H1 (cell line): ENCODE measurements at regions not wholly inside any gene's neighbourhood (a gene's known extent, or its start where the extent isn't known, plus 50 kb on each side); places are given as distances from the start of the nearest gene placed in this dataset.

Source experiments
- CTCF ChIA-PET: fragments of 300-600 bp; sonication (Branson Sonifier 250); formaldehyde crosslinking; loops from one replicate; lab custom pipeline; 2021; ENCODE audit not compliant: partially characterized antibody; lab: Charles Lee
- POLR2A ChIA-PET: fragments of 300-600 bp; sonication (Branson Sonifier 250); formaldehyde crosslinking; loops from one replicate; lab custom pipeline; 2021; ENCODE audit warnings: inconsistent platforms; ENCODE audit not compliant: partially characterized antibody; lab: Charles Lee
- DNase-seq, 2 experiments: peaks; one replicate each; pipeline versions ENCODE4 v3.0.0 to v3.0.0-alpha.2; 2010 to 2022; ENCODE audit warnings: low spot score in 2 of 2, low read depth in 1 of 2, mixed read lengths in 1 of 2
- FAIRE-seq: peaks from 2 replicates; lab custom pipeline; 2011; peaks lifted over from hg19 to GRCh38; lab: Jason Lieb, UNC
- H2AFZ ChIP-seq: 2 replicates; pipeline ENCODE4 v1.8.1; 2012; ENCODE audit warnings: low read length, inconsistent platforms
- H2AK5ac ChIP-seq: 2 replicates; pipeline ENCODE4 v1.6.1; 2013; ENCODE audit warnings: low read depth, low read length
- H2BK120ac ChIP-seq: replicated peaks from 2 replicates; pipeline ENCODE3; 2013; ENCODE audit warnings: low read depth, low read length, inconsistent platforms
- H2BK12ac ChIP-seq: 2 replicates; pipeline ENCODE4 v1.6.1; 2013; ENCODE audit warnings: low read depth, low read length
- H2BK15ac ChIP-seq: 2 replicates; pipeline ENCODE4 v1.6.1; 2013; ENCODE audit warnings: low read length
- H2BK20ac ChIP-seq: 2 replicates; pipeline ENCODE4 v1.6.1; 2013; ENCODE audit warnings: low read length
- H2BK5ac ChIP-seq: 2 replicates; pipeline ENCODE4 v1.6.1; 2013; ENCODE audit warnings: low read depth, low read length
- H3K14ac ChIP-seq: 2 replicates; pipeline ENCODE4 v1.6.1; 2013; ENCODE audit warnings: inconsistent platforms; ENCODE audit not compliant: insufficient read length
- H3K18ac ChIP-seq: 2 replicates; pipeline ENCODE4 v1.6.1; 2013; ENCODE audit warnings: low read length; ENCODE audit errors: extremely low read depth
- H3K23ac ChIP-seq: 2 replicates; pipeline ENCODE4 v1.6.1; 2013; ENCODE audit warnings: inconsistent platforms; ENCODE audit not compliant: insufficient read length
- H3K23me2 ChIP-seq: 2 replicates; pipeline ENCODE4 v1.6.1; 2013; ENCODE audit warnings: low read depth, low read length
- H3K27ac ChIP-seq: 2 replicates; pipeline ENCODE4 v1.6.1; 2011; ENCODE audit warnings: low read depth, low read length, inconsistent platforms
- H3K27me3 ChIP-seq, 4 experiments: replicated peaks in 1 of 4; 1 replicate in 1 of 4; 2 replicates in 3 of 4; pipeline versions ENCODE4 v1.6.1 to v1.8.1; 2011 to 2013; ENCODE audit warnings: low read length in 3 of 4, mild to moderate bottlenecking in 3 of 4, inconsistent platforms in 2 of 4, mixed read lengths in 2 of 4, moderate library complexity in 1 of 4; ENCODE audit not compliant: control insufficient read depth in 3 of 4, insufficient read depth in 3 of 4; ENCODE audit errors: extremely low read depth in 1 of 4
- H3K36me3 ChIP-seq, 4 experiments: 2 replicates each; pipeline versions ENCODE4 v1.6.1 to v1.8.1; 2011 to 2013; ENCODE audit warnings: mild to moderate bottlenecking in 4 of 4, low read length in 3 of 4, moderate library complexity in 2 of 4, control low read depth in 1 of 4, inconsistent platforms in 1 of 4; ENCODE audit not compliant: insufficient read depth in 4 of 4, control insufficient read depth in 2 of 4
- H3K4ac ChIP-seq: replicated peaks from 2 replicates; pipeline ENCODE3; 2013; ENCODE audit warnings: low read length, low read depth, mixed read lengths, inconsistent platforms; ENCODE audit not compliant: insufficient read length
- H3K4me1 ChIP-seq, 4 experiments: replicated peaks in 1 of 4; 1 replicate in 1 of 4; 2 replicates in 3 of 4; pipeline versions ENCODE4 v1.6.1 to v1.8.1; 2011 to 2013; ENCODE audit warnings: low read length in 3 of 4, inconsistent platforms in 2 of 4, mixed read lengths in 1 of 4; ENCODE audit not compliant: insufficient read depth in 4 of 4, control insufficient read depth in 3 of 4
- H3K4me2 ChIP-seq, 2 experiments: 2 replicates each; pipeline versions ENCODE4 v1.6.1 to v1.8.1; 2011 to 2013; ENCODE audit warnings: low read depth in 2 of 2, low read length in 2 of 2, control low read depth in 1 of 2, inconsistent platforms in 1 of 2, mild to moderate bottlenecking in 1 of 2; ENCODE audit not compliant: insufficient read depth in 1 of 2
- H3K4me3 ChIP-seq, 4 experiments: fragments of 200-600, 300-600 bp in 1 of 4; sonication (generic), shearing (Covaris generic), sonication (Bioruptor Twin) in 1 of 4; 2 replicates each; pipeline versions ENCODE4 v1.5.1 to v1.8.1; 2011 to 2016; ENCODE audit warnings: low read length in 4 of 4, low read depth in 3 of 4, control low read depth in 2 of 4, inconsistent platforms in 2 of 4, mild to moderate bottlenecking in 2 of 4, mixed read lengths in 1 of 4, moderate library complexity in 1 of 4; ENCODE audit not compliant: insufficient read depth in 2 of 4; ENCODE audit errors: extremely low read depth in 1 of 4
- H3K56ac ChIP-seq: replicated peaks from 2 replicates; pipeline ENCODE3; 2013; ENCODE audit warnings: low read depth, mild to moderate bottlenecking, mixed read lengths, low read length, inconsistent platforms; ENCODE audit not compliant: insufficient read length
- H3K79me1 ChIP-seq: 2 replicates; pipeline ENCODE4 v1.6.1; 2013; ENCODE audit warnings: low read depth, low read length, control low read depth
- H3K79me2 ChIP-seq, 2 experiments: 2 replicates each; pipeline versions ENCODE4 v1.6.1 to v1.8.1; 2012 to 2013; ENCODE audit warnings: low read length in 2 of 2, mild to moderate bottlenecking in 2 of 2, inconsistent platforms in 1 of 2; ENCODE audit not compliant: insufficient read depth in 2 of 2, control insufficient read depth in 1 of 2
- H3K9ac ChIP-seq, 4 experiments: replicated peaks in 1 of 4; 1 replicate in 1 of 4; 2 replicates in 3 of 4; pipeline versions ENCODE4 v1.6.1 to v1.8.1; 2011 to 2013; ENCODE audit warnings: low read depth in 3 of 4, low read length in 3 of 4, control low read depth in 2 of 4, mild to moderate bottlenecking in 2 of 4, moderate library complexity in 2 of 4, inconsistent platforms in 1 of 4; ENCODE audit errors: extremely low read depth in 1 of 4
- H3K9me3 ChIP-seq, 2 experiments: 2 replicates each; pipeline versions ENCODE4 v1.6.1 to v1.8.1; 2012 to 2013; ENCODE audit warnings: mild to moderate bottlenecking in 2 of 2, moderate library complexity in 2 of 2, control low read depth in 1 of 2, inconsistent platforms in 1 of 2, low read depth in 1 of 2, low read length in 1 of 2, mixed read lengths in 1 of 2; ENCODE audit not compliant: insufficient read depth in 2 of 2
- H4K20me1 ChIP-seq, 2 experiments: replicated peaks in 1 of 2; 2 replicates each; pipeline versions ENCODE3 to v1.8.1; 2011 to 2013; ENCODE audit warnings: inconsistent platforms in 2 of 2, low read length in 2 of 2, mild to moderate bottlenecking in 1 of 2; ENCODE audit not compliant: insufficient read depth in 2 of 2, control insufficient read depth in 1 of 2
- H4K5ac ChIP-seq: 2 replicates; pipeline ENCODE4 v1.6.1; 2013; ENCODE audit warnings: low read length, low read depth, mixed read lengths, inconsistent platforms; ENCODE audit not compliant: insufficient read length
- H4K8ac ChIP-seq: 2 replicates; pipeline ENCODE4 v1.8.0; 2013; ENCODE audit warnings: mild to moderate bottlenecking, moderate library complexity, low read length, inconsistent platforms; ENCODE audit not compliant: insufficient read depth; ENCODE audit errors: extremely low read depth
- H4K91ac ChIP-seq: replicated peaks from 2 replicates; pipeline ENCODE3; 2013; ENCODE audit warnings: low read length, mixed read lengths, inconsistent platforms; ENCODE audit not compliant: insufficient read length
- JUN ChIP-seq: IDR thresholded peaks from 2 replicates; pipeline ENCODE4 v1.6.1; 2011; ENCODE audit warnings: low read depth, mild to moderate bottlenecking, improper control_type of control experiment, low read length
- WGBS, 2 experiments: shearing (Covaris generic) in 1 of 2; methylation state at CpG; one replicate each; pipeline versions ENCODE4 v1.1.6 to v1.1.7; 2013 to 2015; ENCODE audit warnings: low lambda C conversion rate in 2 of 2, mixed read lengths in 2 of 2, inconsistent platforms in 1 of 2, low coverage in 1 of 2, missing lambda C conversion rate in 1 of 2; ENCODE audit not compliant: insufficient replicate concordance in 2 of 2, insufficient coverage in 1 of 2, insufficient read length in 1 of 2; ENCODE audit errors: extremely low coverage in 1 of 2, missing lambda C conversion rate in 1 of 2; 5-methylcytosine and 5-hydroxymethylcytosine counted together

- Histone ChIP-seq H3K79me1 (no peaks in the 10 kb centered on the region), H3K4me3 (no peak overlapping the region), H3K18ac (no peak overlapping the region), H3K4ac (no peak overlapping the region), H2BK120ac (no peak overlapping the region), H2BK5ac (no peak overlapping the region), H2BK15ac (no peak overlapping the region), H3K23me2 (no peaks in the 10 kb centered on the region; the same call in 1 of the 2 replicates), H3K36me3 (no peaks in the 10 kb centered on the region), H2BK20ac (no peak overlapping the region), H4K20me1 (no peaks in the 10 kb centered on the region), H4K91ac (no peak overlapping the region), H4K8ac (no peak overlapping the region), H3K9ac (no peak overlapping the region), H3K14ac (no peak overlapping the region), H3K27ac (no peak overlapping the region), H3K4me1 (no peaks in the 10 kb centered on the region), H2BK12ac (no peak overlapping the region), H4K5ac (no peak overlapping the region), H3K9me3 (no peaks in the 10 kb centered on the region), H3K23ac (no peak overlapping the region), H3K27me3 (no peaks in the 10 kb centered on the region), H3K4me2 (no peak overlapping the region), H2AK5ac (no peak overlapping the region), H3K79me2 (no peaks in the 10 kb centered on the region), H3K56ac (no peak overlapping the region), H2AFZ (no peak overlapping the region)
- TF ChIP-seq JUN: no peak
- ChIA-PET POLR2A (interaction anchor here (0.6 kb wide), 1 partner anchor 1771 kb away, joined by 3 read pairs; no protein-coding TSS in a partner anchor), CTCF (no interaction called here)
- no peak for FAIRE-seq
- WGBS, 2 experiments: 83% methylated on average over 2 of the region's 2 CpGs; no CpG with 5 or more reads in 1 of the 2 experiments
- no peak for DNase-seq
Measured at GRCh38 chr4:145326491-145326890, 146.1 kb upstream of the OTUD4 start.
